Tibial nerve (tissue), 4 donors: ENCODE measurements at regions not wholly inside any gene's neighbourhood (a gene's known extent, or its start where the extent isn't known, plus 50 kb on each side); places are given as distances from the start of the nearest gene placed in this dataset.

ENCODE experiments used
- CTCF ChIP-seq, 5 experiments: fragments of 200-600 bp in 3 of 5; fragments of 450-650 bp in 2 of 5; sonication (generic) in 3 of 5; IDR thresholded peaks; one replicate each; pipeline ENCODE4 v1.5.1; 2016 to 2019; ENCODE audit warnings: antibody characterized with exemption in 5 of 5, mild to moderate bottlenecking in 3 of 5, moderate library complexity in 2 of 5
- EP300 ChIP-seq, 2 donors: sonication (generic); formaldehyde crosslinking; IDR thresholded peaks; one replicate each; pipeline ENCODE4 v1.6.1; 2017; ENCODE audit warnings: antibody characterized with exemption in 2 of 2, mild to moderate bottlenecking in 1 of 2
- POLR2A ChIP-seq, 2 donors: fragments of 450-650 bp; IDR thresholded peaks; one replicate each; pipeline ENCODE4 v1.6.1; 2017; ENCODE audit warnings: antibody characterized with exemption in 2 of 2, mild to moderate bottlenecking in 2 of 2, moderate library complexity in 2 of 2

- TF ChIP-seq POLR2A (IDR thresholded peaks at IDR 0.05): no peak
- TF ChIP-seq CTCF (IDR thresholded peaks at IDR 0.05): no peak
- TF ChIP-seq EP300 (IDR thresholded peaks at IDR 0.05): no peak
Measured at GRCh38 chr6:12439296-12439695, 149.1 kb downstream of the EDN1 start.
